WTC11 (cell line): ENCODE measurements at regions not wholly inside any gene's neighbourhood (a gene's known extent, or its start where the extent isn't known, plus 50 kb on each side); places are given as distances from the start of the nearest gene placed in this dataset.

ENCODE experiments used
- ATAC-seq: fragments of 200-7000 bp; cut with Tn5 transposase; 2 replicates; pipeline ENCODE4 v1.10.0; 2021; ENCODE audit warnings: mild to moderate bottlenecking, moderate library complexity
- CTCF ChIA-PET: fragments of 300-600 bp; sonication (Branson Sonifier 250); formaldehyde crosslinking; loops from one replicate; lab custom pipeline; 2021; ENCODE audit warnings: antibody characterized with exemption; lab: Charles Lee
- POLR2A ChIA-PET: fragments of 350-600 bp; sonication (Branson Sonifier 250); formaldehyde crosslinking; loops from one replicate; lab custom pipeline; 2021; ENCODE audit warnings: antibody characterized with exemption; lab: Charles Lee
- DNase-seq: peaks from one replicate; pipeline ENCODE4 v3.0.0; 2021; ENCODE audit warnings: low spot score
- H3K27ac Mint-ChIP-seq: 2 replicates; pipeline ENCODE4 v1.8.0; 2021; ENCODE audit warnings: mixed read lengths
- H3K27me3 Mint-ChIP-seq: 2 replicates; pipeline ENCODE4 v1.8.0; 2021; ENCODE audit warnings: low read depth, mild to moderate bottlenecking, moderate library complexity, mixed read lengths
- H3K36me3 Mint-ChIP-seq: 2 replicates; pipeline ENCODE4 v1.8.0; 2021; ENCODE audit warnings: mixed read lengths
- H3K4me1 Mint-ChIP-seq: 2 replicates; pipeline ENCODE4 v1.8.0; 2022; ENCODE audit warnings: mixed read lengths
- H3K4me3 Mint-ChIP-seq: 2 replicates; pipeline ENCODE4 v1.8.0; 2021; ENCODE audit warnings: mild to moderate bottlenecking, moderate library complexity, mixed read lengths
- H3K9me3 Mint-ChIP-seq: 2 replicates; pipeline ENCODE4 v1.8.0; 2021; ENCODE audit warnings: mixed read lengths
- ARID4B ChIP-seq: sonication (generic); formaldehyde crosslinking; IDR thresholded peaks from 2 replicates; pipeline ENCODE4 v1.8.0; 2023; ENCODE audit warnings: missing genetic modification reagents, mild to moderate bottlenecking, borderline replicate concordance
- ATF6 ChIP-seq: sonication (generic); formaldehyde crosslinking; IDR thresholded peaks from 2 replicates; pipeline ENCODE4 v1.8.1; 2023; ENCODE audit warnings: mild to moderate bottlenecking, missing genetic modification reagents
- CDX4 ChIP-seq: fragments of 250-450 bp; sonication (Bioruptor Pico); IDR thresholded peaks from 2 replicates; pipeline ENCODE4 v1.9.0; 2021; ENCODE audit warnings: moderate library complexity, mild to moderate bottlenecking, inconsistent platforms, borderline replicate concordance
- CREM ChIP-seq: sonication (generic); formaldehyde crosslinking; IDR thresholded peaks from 2 replicates; pipeline ENCODE4 v1.8.1; 2022; ENCODE audit warnings: mild to moderate bottlenecking, missing genetic modification reagents, moderate library complexity
- E2F4 ChIP-seq: sonication (generic); formaldehyde crosslinking; IDR thresholded peaks from 2 replicates; pipeline ENCODE4 v1.8.1; 2022; ENCODE audit warnings: low read depth, mild to moderate bottlenecking, moderate library complexity, missing genetic modification reagents, borderline replicate concordance
- E2F5 ChIP-seq: sonication (generic); formaldehyde crosslinking; IDR thresholded peaks from 2 replicates; pipeline ENCODE4 v1.8.1; 2022; ENCODE audit warnings: mild to moderate bottlenecking, moderate library complexity, missing genetic modification reagents
- EMX1 ChIP-seq: fragments of 250-450 bp; sonication (Bioruptor Pico); IDR thresholded peaks from 2 replicates; pipeline ENCODE4 v1.8.0; 2021; ENCODE audit warnings: mild to moderate bottlenecking
- ETV6 ChIP-seq: sonication (generic); formaldehyde crosslinking; IDR thresholded peaks from 2 replicates; pipeline ENCODE4 v1.8.1; 2022; ENCODE audit warnings: mild to moderate bottlenecking, missing genetic modification reagents
- FOXJ3 ChIP-seq: sonication (generic); formaldehyde crosslinking; IDR thresholded peaks from 2 replicates; pipeline ENCODE4 v1.9.0; 2021; ENCODE audit warnings: missing genetic modification reagents, mild to moderate bottlenecking, borderline replicate concordance
- JAZF1 ChIP-seq: fragments of 250-450 bp; sonication (Bioruptor Pico); IDR thresholded peaks from 2 replicates; pipeline ENCODE4 v1.9.0; 2021; ENCODE audit warnings: moderate library complexity, mild to moderate bottlenecking, inconsistent platforms
- RELA ChIP-seq: sonication (generic); formaldehyde crosslinking; IDR thresholded peaks from 2 replicates; pipeline ENCODE4 v1.8.1; 2022; ENCODE audit warnings: missing genetic modification reagents, mild to moderate bottlenecking, borderline replicate concordance
- SOX15 ChIP-seq: fragments of 250-450 bp; sonication (Bioruptor Pico); IDR thresholded peaks from 2 replicates; pipeline ENCODE4 v1.9.0; 2021; ENCODE audit warnings: mild to moderate bottlenecking
- SP1 ChIP-seq: sonication (generic); formaldehyde crosslinking; conservative IDR thresholded peaks from 2 replicates; pipeline ENCODE4 v1.8.1; 2022; ENCODE audit warnings: missing genetic modification reagents
- ZBTB43 ChIP-seq: sonication (generic); formaldehyde crosslinking; IDR thresholded peaks from 2 replicates; pipeline ENCODE4 v1.8.1; 2023; ENCODE audit warnings: mild to moderate bottlenecking, missing genetic modification reagents
- ZMAT4 ChIP-seq: fragments of 250-450 bp; sonication (Bioruptor Pico); IDR thresholded peaks from 2 replicates; pipeline ENCODE4 v1.9.0; 2021; ENCODE audit warnings: mild to moderate bottlenecking
- ZNF416 ChIP-seq: fragments of 250-450 bp; sonication (Bioruptor Pico); IDR thresholded peaks from 2 replicates; pipeline ENCODE4 v1.9.0; 2021; ENCODE audit warnings: mild to moderate bottlenecking, inconsistent platforms

- ChIA-PET CTCF (no interaction called here), POLR2A (no interaction called here)
- H3K36me3 Mint-ChIP-seq: no peaks in the 10 kb centered on the region
- DNase-seq (no peak), ATAC-seq (no peak)
- peaks cover 6% of the 10 kb centered on the region for H3K4me1 Mint-ChIP-seq
- H3K9me3 Mint-ChIP-seq: peaks cover 10% of the 10 kb centered on the region
- no peak overlapping the region for H3K27ac Mint-ChIP-seq
- no peak overlapping the region for H3K4me3 Mint-ChIP-seq
- H3K27me3 Mint-ChIP-seq: no peaks in the 10 kb centered on the region
- TF ChIP-seq ETV6 (CRISPR knock-in tag): no peak
- no peak for TF ChIP-seq SOX15 (CRISPR knock-in tag)
- TF ChIP-seq CDX4 (CRISPR knock-in tag): no peak
- TF ChIP-seq ZNF416 (CRISPR knock-in tag): no peak
- TF ChIP-seq ATF6 (CRISPR knock-in tag): no peak
- TF ChIP-seq ZMAT4 (CRISPR knock-in tag): no peak
- TF ChIP-seq EMX1 (CRISPR knock-in tag): no peak
Measured at GRCh38 chr16:20216591-20217217, 110.6 kb downstream of the GP2 start.

- H3K27ac Mint-ChIP-seq: no peak overlapping the region
- no peak overlapping the region for H3K4me3 Mint-ChIP-seq
Measured at GRCh38 chr16:20214401-20214800, 112.9 kb downstream of the GP2 start.

More at GRCh38 chr16:20214401-20214800, 112.9 kb downstream of the GP2 start:
- no peaks in the 10 kb centered on the region for H3K27me3 Mint-ChIP-seq
- TF ChIP-seq SP1 (no peak), ZBTB43 (CRISPR knock-in tag) (no peak), E2F4 (no peak), CREM (CRISPR knock-in tag) (no peak), JAZF1 (no peak), ATF6 (CRISPR knock-in tag) (no peak), ARID4B (CRISPR knock-in tag) (no peak), RELA (CRISPR knock-in tag) (no peak), E2F5 (CRISPR knock-in tag) (no peak), ZMAT4 (CRISPR knock-in tag) (no peak), FOXJ3 (no peak)
- TF ChIP-seq, all 79 proteins: peak for 0
- ChIA-PET CTCF (interaction anchor here (1.1 kb wide), 1 partner anchor 307 kb away, joined by 4 read pairs; no protein-coding TSS in a partner anchor), POLR2A (interaction anchor here (0.5 kb wide), 1 partner anchor 533 kb away, joined by 4 read pairs; no protein-coding TSS in a partner anchor)
- ATAC-seq: no peak
- peaks cover 5% of the 10 kb centered on the region; the same call in 1 of the 2 replicates for H3K36me3 Mint-ChIP-seq
- no peak for DNase-seq
- peaks cover 26% of the 10 kb centered on the region for H3K9me3 Mint-ChIP-seq
- H3K4me1 Mint-ChIP-seq: no peaks in the 10 kb centered on the region; the same call in 1 of the 2 replicates
